NCI-H2196 (cell line): ENCODE measurements at regions not wholly inside any gene's neighbourhood (a gene's known extent, or its start where the extent isn't known, plus 50 kb on each side); places are given as distances from the start of the nearest gene placed in this dataset.
A peak's percentile ranks its signal among the peaks of the same experiment; 100 is the strongest.
"Not testable (repeated sequence)": the region's sequence is repeated elsewhere in the genome, so short reads cannot be mapped to it uniquely, and the experiment has no call there.

Source experiments
- DNase-seq: peaks from one replicate; lab custom pipeline; 2025; ENCODE audit not compliant: unreplicated experiment; lab: John Stamatoyannopoulos, UW

DNA sequence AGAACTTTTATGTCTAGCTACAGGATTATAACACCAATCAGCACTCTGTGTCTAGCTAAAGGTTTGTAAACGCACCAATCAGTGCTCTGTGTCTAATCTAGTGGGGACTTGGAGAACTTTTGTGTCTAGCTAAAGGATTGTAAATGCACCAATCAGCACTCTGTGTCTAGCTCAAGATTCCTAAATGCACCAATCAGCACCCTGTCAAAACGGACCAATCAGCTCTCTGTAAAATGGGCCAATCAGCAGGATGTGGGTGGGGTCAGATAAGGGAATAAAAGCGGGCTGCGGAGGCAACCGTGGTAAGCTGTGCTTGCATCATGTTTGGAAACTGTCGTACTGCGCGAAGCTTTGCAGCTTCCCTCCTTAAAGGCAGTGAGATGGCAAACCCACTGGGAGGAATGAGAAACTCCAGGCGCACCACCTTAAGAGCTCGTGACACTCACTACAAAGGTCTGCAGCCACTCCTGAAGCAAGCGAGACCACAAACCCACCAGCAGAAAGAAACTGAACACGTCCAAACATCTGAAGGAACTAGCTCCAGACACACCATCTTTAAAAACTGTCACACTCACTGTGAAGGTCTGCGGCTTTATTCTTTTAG, 112.1 kb upstream of the DUSP22 start:
- DNase-seq: not testable (repeated sequence)

DNA sequence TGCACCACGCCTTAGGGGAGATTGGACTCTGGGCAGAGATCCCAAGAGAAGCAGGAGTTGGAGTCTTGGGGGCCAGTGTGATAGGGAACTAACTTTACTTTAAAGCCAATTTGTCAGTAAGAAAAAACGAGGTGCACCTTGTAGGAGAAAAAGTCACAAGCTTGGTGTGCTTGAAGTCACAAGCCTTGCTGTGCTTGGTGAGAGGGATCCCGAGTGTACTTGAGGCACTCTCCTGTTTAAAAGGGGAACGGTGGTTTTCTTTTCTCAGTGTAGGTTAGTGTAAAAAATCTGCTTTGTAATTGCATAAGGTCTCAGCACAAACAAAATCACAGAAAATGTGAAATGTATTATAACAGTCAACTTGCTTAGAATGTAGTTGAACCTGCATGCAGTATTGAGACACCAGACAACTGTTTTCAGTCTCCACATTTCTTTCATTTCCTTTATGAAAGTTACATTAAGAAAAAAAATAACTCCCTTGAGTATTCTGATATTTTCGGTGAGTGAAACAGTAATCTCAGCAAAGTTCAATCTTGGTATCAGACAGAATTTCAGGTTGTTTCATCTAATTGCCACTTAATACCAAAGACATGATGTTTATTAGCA, 111.1 kb upstream of the DUSP22 start:
- DNase-seq: no peak

DNA sequence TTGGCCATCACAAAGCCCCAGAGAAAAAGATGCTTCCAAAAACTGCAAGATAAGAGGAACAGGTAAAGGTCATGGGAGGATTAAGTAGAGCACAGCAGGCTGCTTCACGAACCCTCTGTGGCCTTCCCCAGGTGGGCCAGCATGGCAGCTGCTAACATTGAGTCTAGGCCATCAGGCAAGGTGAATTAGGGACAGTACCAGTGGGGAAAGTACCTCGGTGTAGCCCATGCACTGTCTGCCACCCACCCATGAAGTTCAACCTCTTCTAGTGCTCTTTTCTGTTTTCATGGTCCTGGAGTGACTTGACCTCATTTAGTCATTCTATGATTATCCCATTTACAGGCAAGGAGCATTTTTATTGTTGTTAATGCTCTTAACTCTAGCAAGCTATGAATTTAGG, 108.6 kb upstream of the DUSP22 start:
- no peak for DNase-seq

GRCh38 chr6:184161-184700, 108.1 kb upstream of the DUSP22 start:
- no peak for DNase-seq

- no peak for DNase-seq
Observed at GRCh38 chr6:186340-186965, 105.8 kb upstream of the DUSP22 start.

- no peak for DNase-seq
Observed at GRCh38 chr6:187210-187861, 105.0 kb upstream of the DUSP22 start.

DNA sequence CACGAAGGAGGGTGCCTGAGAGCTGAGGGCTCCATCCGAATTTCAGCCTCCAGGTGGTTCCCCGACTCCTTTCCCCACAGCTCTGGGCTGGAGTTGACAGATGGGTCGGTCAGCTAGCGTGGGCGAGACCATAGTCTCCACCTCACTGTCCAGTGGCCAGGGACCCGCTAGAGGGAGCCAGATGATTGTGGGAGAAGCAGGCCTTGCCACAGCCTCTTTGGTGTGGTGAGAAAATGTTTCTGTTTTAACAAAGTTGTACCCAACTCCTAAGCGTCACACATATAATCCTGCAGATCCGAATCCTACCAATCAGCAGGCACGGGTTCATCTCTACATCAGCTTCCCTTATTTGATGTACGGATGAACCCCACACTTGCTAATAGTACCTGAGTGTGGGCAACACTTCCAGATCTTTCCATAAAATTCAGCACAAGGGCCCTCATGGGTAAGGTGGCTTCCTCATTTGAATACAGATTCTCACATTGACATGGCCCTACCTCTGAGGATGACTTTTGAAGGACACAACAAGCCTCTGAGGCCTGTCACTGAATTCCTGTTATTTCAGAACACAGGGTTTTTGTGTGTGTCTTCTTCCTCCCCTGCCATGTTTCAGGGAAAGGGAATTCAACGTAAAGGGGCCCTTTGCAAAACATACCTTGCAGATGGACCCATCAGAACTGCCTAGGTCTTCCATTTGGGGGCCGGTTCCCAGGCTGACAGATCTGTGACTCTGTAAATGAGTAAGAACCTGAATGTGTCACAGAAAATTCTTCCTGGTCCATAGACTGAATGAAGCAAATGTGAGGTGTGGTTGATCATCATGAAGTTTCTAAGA, 103.2 kb upstream of the DUSP22 start:
- peak; percentile 79 for DNase-seq

DNA sequence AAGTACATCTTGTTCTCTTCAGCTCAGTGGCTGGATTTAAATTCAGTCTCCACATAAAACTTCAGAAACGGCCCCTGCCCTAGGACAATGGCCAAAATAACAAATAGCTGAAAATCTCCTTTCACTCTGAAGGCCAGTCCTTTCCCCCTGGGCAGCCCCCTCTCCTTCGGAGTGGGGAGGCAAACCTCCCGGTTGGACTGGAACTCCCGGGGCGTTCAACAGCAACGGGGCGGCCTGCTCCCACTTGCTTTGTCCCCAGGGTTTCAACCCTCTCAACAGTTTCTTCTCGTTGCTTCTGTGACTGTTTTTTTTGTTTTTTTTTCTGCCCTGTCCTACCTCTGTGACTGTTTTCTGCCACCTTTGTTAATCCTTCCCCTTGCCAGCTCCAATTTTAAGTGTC, 102.6 kb upstream of the DUSP22 start:
- DNase-seq: no peak

GRCh38 chr6:190596-191395, 101.5 kb upstream of the DUSP22 start:
- DNase-seq: no peak

DNA sequence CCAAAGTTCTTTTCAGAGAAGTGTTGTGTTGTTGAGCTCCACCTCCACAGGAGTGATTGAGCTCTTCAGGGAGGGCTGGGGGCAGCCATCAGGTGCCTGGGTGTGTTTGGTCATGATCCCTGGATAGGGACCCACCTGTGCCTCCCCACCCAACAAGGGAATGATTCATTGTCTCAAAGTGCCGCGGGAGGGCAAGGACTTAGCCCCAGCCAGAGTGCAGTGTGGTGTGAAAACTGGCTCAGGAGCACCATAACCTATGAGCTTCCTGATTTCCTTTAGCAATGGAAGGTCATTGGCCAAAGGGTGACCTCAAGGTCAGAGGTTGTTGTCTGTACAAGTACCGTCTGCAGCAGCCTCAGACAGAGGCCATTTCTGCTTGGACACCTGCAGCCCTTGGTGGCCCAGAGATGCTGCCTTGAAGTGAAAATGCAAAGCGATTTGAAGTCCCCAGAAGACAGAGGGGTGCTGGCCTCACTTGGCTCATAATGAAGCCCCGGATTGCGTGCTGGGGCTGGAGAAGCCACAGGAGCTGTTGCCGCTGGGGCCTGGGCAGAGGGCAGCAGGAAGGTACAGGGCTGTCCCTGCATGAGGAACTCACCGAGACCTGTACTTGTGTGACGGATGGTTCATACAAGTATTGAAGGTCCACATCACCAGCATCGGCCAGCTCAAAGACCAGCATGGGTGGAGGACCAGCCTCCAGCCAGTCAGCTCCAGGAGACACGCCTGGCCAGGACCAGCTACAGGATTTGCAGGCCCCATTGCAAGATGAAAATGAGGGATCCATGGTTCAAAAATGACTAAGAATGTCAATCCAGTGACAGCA, 100.6 kb upstream of the DUSP22 start:
- no peak for DNase-seq

GRCh38 chr6:192313-192664, 100.0 kb upstream of the DUSP22 start:
- DNase-seq: no peak

- DNase-seq: no peak
Observed at GRCh38 chr6:193180-193579, 99.1 kb upstream of the DUSP22 start.

DNA sequence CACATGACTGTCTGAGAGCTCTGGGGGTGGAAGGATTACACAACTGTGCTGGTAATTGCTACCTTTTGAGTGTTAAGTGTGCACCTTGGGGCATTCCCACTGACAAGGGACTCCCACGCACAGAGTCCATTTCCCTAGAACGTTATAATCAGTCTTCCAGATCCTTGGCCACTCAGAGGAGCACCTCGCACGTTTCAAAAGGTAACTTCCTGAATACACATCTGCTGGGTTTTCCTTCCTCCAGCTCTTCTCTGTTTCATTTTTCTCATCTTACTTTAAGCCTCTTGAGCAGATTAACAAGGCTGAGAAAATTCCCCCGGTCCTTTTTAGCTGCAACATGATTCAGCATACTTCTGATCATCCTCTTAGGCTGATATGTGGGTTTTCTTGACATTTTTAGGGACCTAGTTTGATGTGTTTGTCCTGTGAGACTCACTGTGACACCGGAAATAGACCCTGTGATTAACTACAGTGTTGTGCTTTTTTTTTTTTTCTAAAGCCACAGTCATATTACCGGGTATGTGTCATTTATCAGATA, 98.4 kb upstream of the DUSP22 start:
- DNase-seq: no peak

- DNase-seq: no peak
Observed at GRCh38 chr6:195861-196360, 96.4 kb upstream of the DUSP22 start.

- no peak for DNase-seq
Observed at GRCh38 chr6:196543-196942, 95.7 kb upstream of the DUSP22 start.

- no peak for DNase-seq
Observed at GRCh38 chr6:203661-204060, 88.6 kb upstream of the DUSP22 start.

DNA sequence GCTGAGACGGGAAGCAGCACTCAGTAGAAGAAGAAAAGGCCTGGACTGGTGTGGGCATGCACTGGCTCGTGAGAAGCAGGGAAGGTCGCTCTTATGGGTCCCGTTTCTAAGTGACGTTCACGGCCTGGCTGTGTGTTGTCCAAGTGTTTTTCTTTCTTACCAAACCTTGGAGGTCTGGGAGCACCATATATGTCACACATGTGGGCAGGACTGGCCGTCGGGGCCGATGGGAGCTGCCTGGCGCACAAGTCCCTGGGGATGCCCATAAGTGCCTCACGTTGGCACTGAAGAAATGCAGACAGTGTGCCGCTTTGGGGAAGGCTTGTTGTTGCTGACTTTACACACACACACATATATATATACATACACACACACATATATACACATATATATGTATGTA, 86.0 kb upstream of the DUSP22 start:
- no peak for DNase-seq

- DNase-seq: no peak
Observed at GRCh38 chr6:208364-208763, 83.9 kb upstream of the DUSP22 start.

DNA sequence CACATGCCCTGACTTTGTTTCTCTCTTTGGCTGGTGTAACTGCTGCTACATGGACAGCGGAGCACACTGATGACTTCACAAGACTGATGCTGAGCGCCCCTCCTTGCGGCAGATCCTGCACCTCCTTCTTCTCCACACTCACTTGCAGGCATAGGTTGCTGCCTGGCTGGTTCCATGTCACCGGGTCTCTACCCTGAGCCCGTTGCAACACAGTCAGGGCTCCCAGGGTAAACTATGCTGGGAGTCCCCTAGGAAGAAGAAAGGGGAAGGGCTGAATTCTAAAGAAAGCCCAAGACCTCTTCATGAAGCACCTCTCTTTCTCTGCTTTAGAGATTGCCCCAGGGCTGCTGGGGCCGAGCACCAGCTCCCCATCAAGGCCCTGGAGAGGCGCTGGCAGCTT, 83.3 kb upstream of the DUSP22 start:
- DNase-seq: no peak
